MG63 (cell line): ENCODE measurements at regions not wholly inside any gene's neighbourhood (a gene's known extent, or its start where the extent isn't known, plus 50 kb on each side); places are given as distances from the start of the nearest gene placed in this dataset.

ENCODE experiments used
- DNase-seq: peaks from one replicate; pipeline ENCODE4 v3.0.0-alpha.2; 2020
- H3K27me3 ChIP-seq: fragments of 250-450 bp; sonication (Bioruptor Pico); 2 replicates; pipeline ENCODE4 v1.5.1; 2020; ENCODE audit warnings: mild to moderate bottlenecking, moderate library complexity
- H3K36me3 ChIP-seq: fragments of 250-450 bp; sonication (Bioruptor Pico); 2 replicates; pipeline ENCODE4 v1.5.1; 2020; ENCODE audit warnings: mild to moderate bottlenecking, moderate library complexity
- H3K4me3 ChIP-seq: fragments of 250-450 bp; sonication (Bioruptor Pico); 2 replicates; pipeline ENCODE4 v1.5.1; 2020; ENCODE audit warnings: mild to moderate bottlenecking, moderate library complexity
- H3K9me3 ChIP-seq: fragments of 250-450 bp; sonication (Bioruptor Pico); 2 replicates; pipeline ENCODE4 v1.5.1; 2020; ENCODE audit warnings: mild to moderate bottlenecking, moderate library complexity

GRCh38 chr12:111063295-111064026 lies 143.1 kb upstream of the MYL2 start:
- Histone ChIP-seq H3K36me3 (no peaks in the 10 kb centered on the region), H3K9me3 (no peaks in the 10 kb centered on the region), H3K27me3 (no peaks in the 10 kb centered on the region), H3K4me3 (no peak overlapping the region)
- DNase-seq, result no peak

GRCh38 chr12:111057701-111058425 lies 137.5 kb upstream of the MYL2 start:
- DNase-seq, result no peak
- Histone ChIP-seq H3K9me3 (no peaks in the 10 kb centered on the region), H3K4me3 (no peak overlapping the region), H3K27me3 (no peaks in the 10 kb centered on the region), H3K36me3 (no peaks in the 10 kb centered on the region)

- Histone ChIP-seq H3K27me3 (no peaks in the 10 kb centered on the region), H3K9me3 (no peaks in the 10 kb centered on the region), H3K4me3 (no peak overlapping the region), H3K36me3 (no peaks in the 10 kb centered on the region)
- no peak for DNase-seq
Observed at GRCh38 chr12:111056618-111057521, 136.5 kb upstream of the MYL2 start.

DNA sequence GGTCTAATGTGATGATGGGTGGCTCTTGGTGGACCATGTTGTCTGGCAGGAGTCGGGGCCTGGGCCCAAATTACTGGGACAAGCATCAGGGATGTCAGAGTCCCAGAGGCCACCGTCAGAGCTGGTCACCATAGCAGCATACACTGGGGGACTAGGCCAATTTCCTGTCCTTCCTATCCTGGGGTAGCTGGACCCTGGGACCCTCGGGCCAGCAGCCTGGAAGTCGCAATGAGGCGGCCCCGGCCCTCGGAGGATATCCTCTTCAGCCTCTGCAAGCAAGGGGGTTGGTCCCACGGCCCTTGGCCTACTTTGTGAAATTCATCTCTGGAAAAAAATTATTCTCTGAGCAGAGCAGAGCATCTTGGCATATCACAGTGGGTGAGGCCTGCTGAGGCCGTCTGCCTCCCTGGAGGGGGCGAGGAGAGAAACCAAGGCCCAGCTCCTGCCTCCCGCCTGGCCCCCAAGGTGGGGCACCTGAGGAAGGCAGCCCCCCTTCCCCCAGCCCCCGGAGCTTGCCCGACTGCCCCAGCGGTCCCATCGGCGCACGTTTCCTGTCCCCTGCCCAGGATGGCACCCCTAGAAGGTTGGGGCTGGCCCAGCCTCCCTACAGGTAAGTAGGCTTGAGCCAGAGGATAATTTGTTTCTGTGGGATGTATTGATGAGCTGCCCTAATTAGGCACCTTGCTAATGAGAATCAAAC lies 135.0 kb upstream of the MYL2 start:
- Histone ChIP-seq H3K36me3 (no peaks in the 10 kb centered on the region), H3K9me3 (no peaks in the 10 kb centered on the region), H3K27me3 (no peaks in the 10 kb centered on the region), H3K4me3 (no peak overlapping the region)
- no peak for DNase-seq

DNA sequence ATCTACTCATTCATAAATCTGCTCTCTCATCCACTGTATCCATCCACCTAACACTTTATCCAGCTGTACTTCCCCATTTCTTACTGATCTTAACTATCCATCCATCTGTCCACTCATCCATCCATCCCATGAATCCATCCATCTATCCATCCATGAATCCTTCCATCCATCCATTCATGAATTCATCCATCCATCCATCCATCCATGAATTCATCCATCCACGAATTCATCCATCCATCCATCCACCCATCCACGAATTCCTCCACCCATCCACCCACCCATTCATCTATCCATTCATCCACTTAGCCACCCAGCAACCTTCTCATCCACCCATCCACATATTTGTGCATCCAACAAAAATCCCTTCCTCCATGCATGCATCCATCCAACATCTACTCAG lies 128.6 kb upstream of the MYL2 start:
- no peaks in the 10 kb centered on the region for H3K27me3 ChIP-seq
- H3K4me3 ChIP-seq, result no peak overlapping the region
- no peak for DNase-seq
- H3K36me3 ChIP-seq, result no peaks in the 10 kb centered on the region
- no peaks in the 10 kb centered on the region for H3K9me3 ChIP-seq

DNA sequence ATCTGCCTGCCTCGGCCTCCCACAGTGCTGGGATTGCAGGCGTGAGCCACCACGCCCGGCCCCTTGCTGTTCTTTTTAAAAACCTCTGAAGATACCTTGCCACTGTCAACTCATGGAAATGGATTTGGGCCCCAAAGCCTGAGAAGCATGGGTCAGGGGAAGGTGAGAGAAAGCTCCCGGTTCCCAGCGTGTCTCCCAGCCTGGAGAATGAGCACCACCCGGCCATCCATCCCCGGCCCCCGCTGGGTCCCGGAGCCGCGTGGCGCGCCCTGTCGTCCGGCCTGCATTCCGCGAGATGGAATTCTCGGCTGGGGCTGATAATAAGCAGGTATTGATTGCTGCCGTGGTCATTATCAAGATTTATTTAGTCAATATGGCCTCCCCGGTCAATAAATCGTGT lies 126.5 kb upstream of the MYL2 start:
- Histone ChIP-seq H3K9me3 (no peaks in the 10 kb centered on the region), H3K4me3 (no peak overlapping the region), H3K27me3 (no peaks in the 10 kb centered on the region), H3K36me3 (no peaks in the 10 kb centered on the region)
- DNase-seq, result no peak

DNA sequence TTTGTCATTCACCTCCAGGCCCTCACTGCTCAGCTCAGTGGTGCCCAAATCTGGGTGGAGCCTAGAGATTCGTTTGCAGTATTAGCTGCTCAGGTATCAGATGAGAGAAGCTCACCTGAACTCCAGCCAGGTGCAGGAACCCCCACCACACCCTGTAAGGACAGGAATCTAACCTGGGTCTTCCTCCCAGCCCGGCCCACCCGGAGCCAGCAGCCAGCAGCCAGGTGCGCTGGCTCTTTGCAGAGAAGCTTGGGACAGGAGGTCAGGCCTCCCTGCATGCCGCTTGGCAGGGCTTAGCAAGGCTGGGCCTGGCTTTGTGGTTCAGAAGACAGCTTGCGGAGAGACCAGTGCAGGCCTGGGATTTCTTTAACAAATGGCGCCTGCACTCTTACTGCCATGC lies 125.6 kb upstream of the MYL2 start:
- Histone ChIP-seq H3K27me3 (no peaks in the 10 kb centered on the region), H3K9me3 (no peaks in the 10 kb centered on the region), H3K4me3 (no peak overlapping the region), H3K36me3 (no peaks in the 10 kb centered on the region)
- DNase-seq, result no peak

- Histone ChIP-seq H3K36me3 (no peaks in the 10 kb centered on the region), H3K27me3 (peaks cover 23% of the 10 kb centered on the region), H3K9me3 (no peaks in the 10 kb centered on the region), H3K4me3 (no peak overlapping the region)
- DNase-seq, result no peak
Observed at GRCh38 chr12:111041091-111041490, 120.7 kb upstream of the MYL2 start.

- H3K36me3 ChIP-seq, result no peaks in the 10 kb centered on the region
- no peak for DNase-seq
- H3K9me3 ChIP-seq, result no peaks in the 10 kb centered on the region
- peaks cover 27% of the 10 kb centered on the region for H3K27me3 ChIP-seq
- H3K4me3 ChIP-seq, result no peak overlapping the region
Observed at GRCh38 chr12:111040690-111041089, 120.3 kb upstream of the MYL2 start.

GRCh38 chr12:111038941-111039340 lies 118.6 kb upstream of the MYL2 start:
- H3K9me3 ChIP-seq, result no peaks in the 10 kb centered on the region
- DNase-seq, result no peak
- no peaks in the 10 kb centered on the region for H3K36me3 ChIP-seq
- H3K27me3 ChIP-seq, result peaks cover 40% of the 10 kb centered on the region
- no peak overlapping the region for H3K4me3 ChIP-seq

DNA sequence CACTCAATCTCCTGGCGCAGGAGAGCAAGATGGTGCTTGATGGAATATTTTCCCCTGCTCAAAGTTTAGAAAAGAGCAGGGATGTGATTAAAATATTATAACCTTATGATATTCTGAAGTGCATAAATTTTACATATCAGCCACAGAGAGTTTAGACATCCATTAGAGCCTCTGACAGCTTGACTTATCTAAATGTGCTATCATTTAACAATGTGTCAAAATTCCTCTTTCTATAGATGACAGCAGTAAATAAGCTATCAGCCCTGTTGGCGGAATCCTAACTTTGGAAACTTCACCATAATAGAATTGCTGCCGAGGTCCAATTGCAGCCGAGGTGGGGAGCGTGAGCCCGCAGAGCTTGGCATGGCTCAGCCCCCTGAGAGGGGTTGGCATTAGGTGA lies 117.7 kb upstream of the MYL2 start:
- DNase-seq, result no peak
- peaks cover 45% of the 10 kb centered on the region for H3K27me3 ChIP-seq
- no peaks in the 10 kb centered on the region for H3K9me3 ChIP-seq
- no peaks in the 10 kb centered on the region for H3K36me3 ChIP-seq
- no peak overlapping the region for H3K4me3 ChIP-seq

DNA sequence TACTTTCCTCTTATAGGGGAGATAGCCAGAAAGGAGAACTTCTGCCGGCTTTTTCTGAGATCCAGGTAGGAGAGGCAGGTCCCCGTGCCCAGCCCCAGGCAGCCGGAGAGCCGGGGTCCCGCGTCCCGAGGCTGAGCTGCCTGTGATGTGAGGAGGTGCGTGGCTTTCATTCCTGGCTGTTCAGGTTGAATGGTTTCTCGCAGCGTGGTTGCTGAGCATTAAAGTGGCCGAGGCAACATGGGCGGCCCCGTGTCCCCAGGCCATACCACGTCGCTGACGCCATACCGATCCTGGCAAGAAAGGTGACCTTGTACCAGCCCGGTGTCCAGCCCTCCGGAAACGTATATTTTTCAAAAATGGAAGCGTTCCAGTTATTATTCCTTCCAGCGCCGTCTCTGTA lies 116.7 kb upstream of the MYL2 start:
- H3K27me3 ChIP-seq, result peaks cover 55% of the 10 kb centered on the region
- no peaks in the 10 kb centered on the region for H3K36me3 ChIP-seq

GRCh38 chr12:111035578-111036301 lies 115.4 kb upstream of the MYL2 start:
- no peak for DNase-seq
- Histone ChIP-seq H3K4me3 (no peak overlapping the region), H3K36me3 (no peaks in the 10 kb centered on the region), H3K9me3 (no peaks in the 10 kb centered on the region), H3K27me3 (peaks cover 66% of the 10 kb centered on the region)

More for the DNA sequence above, 116.7 kb upstream of the MYL2 start:
- DNase-seq, result no peak
- Histone ChIP-seq H3K9me3 (no peaks in the 10 kb centered on the region), H3K4me3 (no peak overlapping the region)

DNA sequence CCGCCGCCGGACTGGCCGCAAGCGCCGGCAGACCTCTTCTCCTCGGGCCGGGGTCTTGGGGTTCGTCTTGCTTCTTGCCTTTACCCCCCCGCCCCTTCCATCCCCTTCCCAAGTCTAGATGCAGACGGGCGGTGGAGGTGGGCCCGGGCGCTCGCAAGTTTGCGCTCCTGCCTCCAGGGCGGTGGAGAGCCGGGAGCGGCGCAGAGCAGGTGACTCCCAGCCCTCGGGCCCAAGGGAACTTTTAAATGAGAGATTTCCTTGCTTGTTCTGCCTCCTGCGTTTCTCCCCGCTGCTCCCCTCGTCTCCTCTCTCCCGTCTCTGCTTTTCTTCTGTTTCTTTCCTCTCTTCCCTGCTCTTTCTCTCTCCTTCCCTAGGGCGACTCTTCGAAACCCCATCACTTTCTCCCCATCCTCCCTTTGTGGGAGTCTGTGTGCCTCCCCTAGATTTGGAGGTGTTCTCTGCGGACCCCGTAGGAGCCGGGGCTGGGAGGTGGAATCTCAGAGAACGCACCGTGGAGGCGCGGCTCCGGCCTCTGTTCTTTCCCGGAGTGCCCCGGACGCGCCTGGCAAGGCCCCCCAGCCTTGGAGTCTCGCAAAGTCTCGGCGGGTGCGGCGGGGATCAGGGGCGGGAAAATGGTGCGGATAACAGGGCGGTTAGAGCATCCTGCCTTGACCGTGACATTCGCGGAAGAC lies 114.7 kb upstream of the MYL2 start:
- Histone ChIP-seq H3K27me3 (peaks cover 74% of the 10 kb centered on the region), H3K9me3 (no peaks in the 10 kb centered on the region), H3K4me3 (no peak overlapping the region), H3K36me3 (no peaks in the 10 kb centered on the region)
- no peak for DNase-seq

DNA sequence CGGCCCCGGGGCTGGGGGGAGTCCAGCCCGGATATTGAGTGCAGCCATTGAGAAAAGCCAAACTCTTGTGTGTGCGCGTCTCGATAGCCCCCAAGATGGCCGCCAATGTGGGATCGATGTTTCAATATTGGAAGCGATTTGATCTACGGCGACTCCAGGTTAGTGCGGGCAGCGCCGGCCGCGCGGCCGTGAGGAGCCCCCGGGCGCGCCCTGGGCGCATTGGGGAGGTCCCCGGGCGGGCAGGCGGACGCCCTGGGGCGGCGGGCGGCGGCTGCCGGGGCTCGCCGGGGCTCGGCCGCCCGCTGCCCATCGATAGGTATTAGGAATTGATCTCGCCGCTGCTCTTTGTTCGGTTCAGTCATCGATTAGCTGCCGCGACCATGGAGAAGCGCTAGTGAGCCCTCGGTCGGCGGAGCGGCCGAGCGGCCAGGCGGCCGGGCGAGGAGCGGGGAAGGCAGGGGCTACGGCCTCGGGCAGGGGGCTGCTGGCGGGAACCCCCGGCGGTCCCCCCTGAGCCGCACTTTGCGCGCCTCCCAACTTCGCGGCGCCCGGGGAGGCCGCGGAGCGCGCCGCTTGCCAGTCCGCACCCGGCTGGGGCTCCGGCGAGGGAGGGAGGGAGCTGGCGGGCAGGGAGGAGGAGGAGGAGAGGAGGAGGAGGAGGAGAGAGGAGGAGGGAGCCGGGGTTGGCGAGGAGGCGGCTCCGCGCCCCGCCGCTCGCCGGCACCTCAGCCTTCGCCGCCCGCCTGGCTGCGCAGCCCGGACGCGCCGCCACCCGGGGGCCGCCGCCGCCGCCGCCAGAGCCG lies 113.9 kb upstream of the MYL2 start, which contains the start of gene CUX2:
Gene CUX2, plus strand, starts transcription at position 83 of the 803 bp plus-strand sequence.
- Histone ChIP-seq H3K27me3 (peaks cover 79% of the 10 kb centered on the region), H3K36me3 (no peaks in the 10 kb centered on the region)
- peak; percentile 12 for DNase-seq

More for the DNA sequence above, 113.9 kb upstream of the MYL2 start, which contains the start of gene CUX2:
- no peak within 1 kb of the TSS for H3K4me3 ChIP-seq
- H3K9me3 ChIP-seq, result no peaks in the 10 kb centered on the region
